ENCODE measurements at regions not wholly inside any gene's neighbourhood (a gene's known extent, or its start where the extent isn't known, plus 50 kb on each side); places are given as distances from the start of the nearest gene placed in this dataset.

DNA sequence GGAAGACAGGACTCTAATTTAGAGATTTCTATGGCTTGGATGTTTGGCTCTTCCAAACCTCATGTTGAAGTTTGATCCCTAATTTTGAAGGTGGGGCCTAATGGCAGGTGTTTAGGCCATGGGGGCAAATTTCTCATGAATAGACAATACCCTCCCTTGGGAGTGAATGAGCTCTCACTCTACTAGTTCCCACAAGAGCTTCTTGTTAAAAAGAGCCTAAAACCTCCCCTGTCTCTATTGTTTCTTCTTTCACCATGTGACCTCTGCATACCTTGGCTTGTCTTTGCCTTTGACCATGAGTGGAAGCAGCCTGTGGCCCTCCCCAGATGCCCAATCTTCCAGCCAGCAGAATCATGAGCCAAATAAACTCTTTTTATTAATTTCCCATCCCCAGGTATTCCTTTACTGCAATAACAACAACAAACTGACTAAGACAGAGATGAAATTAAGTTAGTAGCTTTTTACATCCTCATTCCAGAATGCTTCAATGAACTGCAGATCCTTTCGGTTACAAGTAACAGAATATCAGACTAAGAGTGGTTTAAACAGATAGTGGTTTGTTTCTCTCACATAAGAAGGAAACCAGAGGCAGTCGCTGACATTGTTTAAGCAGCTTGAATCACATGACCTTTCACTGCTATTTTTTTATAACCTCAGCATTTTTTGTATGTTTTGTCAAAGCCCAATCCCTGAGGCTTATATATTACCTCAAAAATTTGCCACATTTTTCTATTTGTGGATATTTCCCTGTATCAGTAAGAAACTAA lies 1013.3 kb upstream of the SEMA6D start:
- H3K4me1 ChIP-seq, result no peaks in the 10 kb centered on the region
- H3K27ac ChIP-seq, result no peak overlapping the region
- no peaks in the 10 kb centered on the region for H3K36me3 ChIP-seq
- H3K9me3 ChIP-seq, result no peaks in the 10 kb centered on the region
- DNase-seq (no peak), ATAC-seq (no peak)
- TF ChIP-seq, protein P1, sequence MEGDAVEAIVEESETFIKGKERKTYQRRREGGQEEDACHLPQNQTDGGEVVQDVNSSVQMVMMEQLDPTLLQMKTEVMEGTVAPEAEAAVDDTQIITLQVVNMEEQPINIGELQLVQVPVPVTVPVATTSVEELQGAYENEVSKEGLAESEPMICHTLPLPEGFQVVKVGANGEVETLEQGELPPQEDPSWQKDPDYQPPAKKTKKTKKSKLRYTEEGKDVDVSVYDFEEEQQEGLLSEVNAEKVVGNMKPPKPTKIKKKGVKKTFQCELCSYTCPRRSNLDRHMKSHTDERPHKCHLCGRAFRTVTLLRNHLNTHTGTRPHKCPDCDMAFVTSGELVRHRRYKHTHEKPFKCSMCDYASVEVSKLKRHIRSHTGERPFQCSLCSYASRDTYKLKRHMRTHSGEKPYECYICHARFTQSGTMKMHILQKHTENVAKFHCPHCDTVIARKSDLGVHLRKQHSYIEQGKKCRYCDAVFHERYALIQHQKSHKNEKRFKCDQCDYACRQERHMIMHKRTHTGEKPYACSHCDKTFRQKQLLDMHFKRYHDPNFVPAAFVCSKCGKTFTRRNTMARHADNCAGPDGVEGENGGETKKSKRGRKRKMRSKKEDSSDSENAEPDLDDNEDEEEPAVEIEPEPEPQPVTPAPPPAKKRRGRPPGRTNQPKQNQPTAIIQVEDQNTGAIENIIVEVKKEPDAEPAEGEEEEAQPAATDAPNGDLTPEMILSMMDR (IDR thresholded peaks at IDR 0.05), result no peak
- H3K27me3 ChIP-seq (ENCODE audit: low read depth), result no peaks in the 10 kb centered on the region
- no peak overlapping the region for H3K4me3 ChIP-seq
- intact Hi-C loops (cut with DNase I), result no loop called here

- Histone ChIP-seq H3K4me3 (no peak overlapping the region), H3K9me3 (no peaks in the 10 kb centered on the region), H3K27ac (no peak overlapping the region), H3K4me1 (no peaks in the 10 kb centered on the region), H3K36me3 (no peaks in the 10 kb centered on the region), H3K27me3 (ENCODE audit: low read depth) (no peaks in the 10 kb centered on the region)
- intact Hi-C loops (cut with DNase I), result no loop called here
- ATAC-seq (no peak), DNase-seq (no peak)
- TF ChIP-seq, protein P1 (IDR thresholded peaks at IDR 0.05), result no peak
Observed at GRCh38 chr15:46707452-46707851, 1009.9 kb upstream of the SEMA6D start.

- ATAC-seq (no peak), DNase-seq (no peak)
- Histone ChIP-seq H3K27me3 (ENCODE audit: low read depth) (no peaks in the 10 kb centered on the region), H3K9me3 (no peaks in the 10 kb centered on the region), H3K4me1 (no peaks in the 10 kb centered on the region), H3K27ac (no peak overlapping the region), H3K4me3 (no peak overlapping the region), H3K36me3 (no peaks in the 10 kb centered on the region)
- intact Hi-C loops (cut with DNase I), result no loop called here
- TF ChIP-seq, protein P1 (IDR thresholded peaks at IDR 0.05), result no peak
Observed at GRCh38 chr15:46708226-46708625, 1009.1 kb upstream of the SEMA6D start.

- H3K9me3 ChIP-seq, result no peaks in the 10 kb centered on the region
- TF ChIP-seq, protein P1 (IDR thresholded peaks at IDR 0.05), result no peak
- H3K4me3 ChIP-seq, result no peak overlapping the region
- H3K27ac ChIP-seq, result no peak overlapping the region
- H3K4me1 ChIP-seq, result no peaks in the 10 kb centered on the region
- no peaks in the 10 kb centered on the region for H3K36me3 ChIP-seq
- H3K27me3 ChIP-seq (ENCODE audit: low read depth), result no peaks in the 10 kb centered on the region
- ATAC-seq (no peak), DNase-seq (no peak)
- intact Hi-C loops (cut with DNase I), result no loop called here
Observed at GRCh38 chr15:46709460-46710083, 1007.7 kb upstream of the SEMA6D start.

DNA sequence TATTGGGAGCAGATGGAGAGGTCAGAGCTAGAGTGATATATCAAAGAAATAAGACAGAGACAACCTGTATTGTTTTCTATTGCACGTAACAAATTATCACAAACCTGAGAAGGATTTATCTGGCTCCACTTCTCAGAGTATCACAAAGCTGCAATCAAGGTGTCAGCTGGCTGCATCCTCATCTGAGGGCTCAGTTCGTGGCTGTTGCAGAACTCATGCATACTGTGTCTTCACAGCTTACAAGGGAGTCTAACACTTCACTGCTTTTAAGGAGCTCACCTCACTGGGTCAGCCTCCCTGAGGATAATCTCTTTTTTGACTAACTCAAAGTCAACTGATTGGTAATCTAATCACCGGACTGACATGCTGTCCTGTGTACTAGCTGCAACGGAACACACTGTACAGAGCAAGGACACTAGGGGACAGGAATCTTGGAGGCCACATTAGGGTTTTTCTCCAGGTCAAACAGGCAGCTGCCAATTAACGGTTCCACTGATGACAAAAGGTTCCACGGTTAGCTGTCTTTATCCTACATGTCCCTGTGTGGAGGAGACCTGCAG lies 1006.8 kb upstream of the SEMA6D start:
- TF ChIP-seq, protein P1 (IDR thresholded peaks at IDR 0.05), result no peak
- H3K27ac ChIP-seq, result no peak overlapping the region
- no peaks in the 10 kb centered on the region for H3K27me3 ChIP-seq (ENCODE audit: low read depth)
- H3K9me3 ChIP-seq, result no peaks in the 10 kb centered on the region
- ATAC-seq (no peak), DNase-seq (no peak)
- H3K36me3 ChIP-seq, result no peaks in the 10 kb centered on the region
- no peaks in the 10 kb centered on the region for H3K4me1 ChIP-seq
- H3K4me3 ChIP-seq, result no peak overlapping the region
- intact Hi-C loops (cut with DNase I), result no loop called here

All from lower lobe of right lung (tissue), 2 donors.